H9 (cell line): ENCODE measurements at regions not wholly inside any gene's neighbourhood (a gene's known extent, or its start where the extent isn't known, plus 50 kb on each side); places are given as distances from the start of the nearest gene placed in this dataset.

Source experiments
- DNase-seq: peaks from one replicate; pipeline ENCODE4 v3.0.0-alpha.2; 2017
- H2AFZ ChIP-seq: one replicate; pipeline ENCODE4 v1.6.1; 2013; ENCODE audit warnings: mild to moderate bottlenecking, low read length, control low read depth, moderate library complexity
- H2AK5ac ChIP-seq: 2 replicates; pipeline ENCODE4 v1.6.1; 2013; ENCODE audit warnings: low read length, control low read depth, mixed read lengths; ENCODE audit not compliant: insufficient read length
- H2BK120ac ChIP-seq: one replicate; pipeline ENCODE4 v1.6.1; 2013; ENCODE audit warnings: low read depth, mild to moderate bottlenecking, low read length, control low read depth, inconsistent platforms; ENCODE audit not compliant: poor library complexity, severe bottlenecking
- H2BK12ac ChIP-seq: 2 replicates; pipeline ENCODE4 v1.6.1; 2013; ENCODE audit warnings: low read length, control low read depth, mixed read lengths, low read depth; ENCODE audit not compliant: insufficient read length
- H2BK15ac ChIP-seq: 2 replicates; pipeline ENCODE4 v1.6.1; 2013; ENCODE audit warnings: low read depth, low read length, control low read depth
- H2BK20ac ChIP-seq: one replicate; pipeline ENCODE4 v1.6.1; 2013; ENCODE audit warnings: low read depth, mild to moderate bottlenecking, low read length, control low read depth, inconsistent platforms; ENCODE audit not compliant: poor library complexity, severe bottlenecking
- H2BK5ac ChIP-seq: 2 replicates; pipeline ENCODE4 v1.6.1; 2013; ENCODE audit warnings: low read length, control low read depth, mixed read lengths; ENCODE audit not compliant: insufficient read length
- H3K14ac ChIP-seq: 2 replicates; pipeline ENCODE4 v1.6.1; 2013; ENCODE audit warnings: low read length, control low read depth; ENCODE audit not compliant: insufficient read depth
- H3K18ac ChIP-seq: 2 replicates; pipeline ENCODE4 v1.6.1; 2013; ENCODE audit warnings: low read depth, mild to moderate bottlenecking, mixed read lengths, low read length, control low read depth; ENCODE audit not compliant: insufficient read length
- H3K23ac ChIP-seq: 2 replicates; pipeline ENCODE4 v1.6.1; 2013; ENCODE audit warnings: low read length, control low read depth, mixed read lengths, low read depth; ENCODE audit not compliant: insufficient read length
- H3K23me2 ChIP-seq: 2 replicates; pipeline ENCODE4 v1.6.1; 2013; ENCODE audit warnings: low read depth, mild to moderate bottlenecking, mixed read lengths, low read length, control low read depth; ENCODE audit not compliant: insufficient read length, poor library complexity, severe bottlenecking
- H3K27ac ChIP-seq: 2 replicates; pipeline ENCODE4 v1.5.1; 2013; ENCODE audit warnings: low read length, control low read depth, mixed read lengths, low read depth; ENCODE audit not compliant: insufficient read length
- H3K27me3 ChIP-seq: 2 replicates; pipeline ENCODE4 v1.6.1; 2013; ENCODE audit warnings: low read length, control low read depth, inconsistent platforms; ENCODE audit not compliant: insufficient read depth
- H3K4ac ChIP-seq: 2 replicates; pipeline ENCODE4 v1.6.1; 2013; ENCODE audit warnings: low read depth, mild to moderate bottlenecking, control low read depth, inconsistent platforms, low read length, moderate library complexity
- H3K4me1 ChIP-seq: 2 replicates; pipeline ENCODE4 v1.6.1; 2013; ENCODE audit warnings: low read length, control low read depth, inconsistent platforms; ENCODE audit not compliant: insufficient read depth
- H3K4me2 ChIP-seq: 2 replicates; pipeline ENCODE4 v1.6.1; 2013; ENCODE audit warnings: low read length, control low read depth, mixed read lengths; ENCODE audit not compliant: insufficient read length, insufficient read depth
- H3K56ac ChIP-seq: 2 replicates; pipeline ENCODE4 v1.6.1; 2013; ENCODE audit warnings: low read depth, mild to moderate bottlenecking, mixed read lengths, low read length, control low read depth; ENCODE audit not compliant: insufficient read length
- H3K79me1 ChIP-seq: 2 replicates; pipeline ENCODE4 v1.6.1; 2013; ENCODE audit warnings: low read depth, mild to moderate bottlenecking, moderate library complexity, low read length, control low read depth, inconsistent platforms; ENCODE audit not compliant: insufficient read depth, poor library complexity, severe bottlenecking
- H3K79me2 ChIP-seq: 2 replicates; pipeline ENCODE4 v1.6.1; 2013; ENCODE audit warnings: low read length, control low read depth, inconsistent platforms; ENCODE audit not compliant: insufficient read depth
- H3K9ac ChIP-seq: 2 replicates; pipeline ENCODE4 v1.6.1; 2013; ENCODE audit warnings: low read length, control low read depth, mixed read lengths; ENCODE audit not compliant: insufficient read length; ENCODE audit errors: extremely low read depth
- H3K9me3 ChIP-seq: one replicate; pipeline ENCODE4 v1.6.1; 2013; ENCODE audit warnings: low read depth, low read length, inconsistent platforms; ENCODE audit not compliant: control insufficient read depth
- H3T11ph ChIP-seq: one replicate; pipeline ENCODE4 v1.6.1; 2013; ENCODE audit warnings: mild to moderate bottlenecking, low read length, control low read depth, inconsistent platforms
- H4K20me1 ChIP-seq: one replicate; pipeline ENCODE4 v1.6.1; 2013; ENCODE audit not compliant: control insufficient read depth, insufficient read length, insufficient read depth
- H4K5ac ChIP-seq: 2 replicates; pipeline ENCODE4 v1.6.1; 2013; ENCODE audit warnings: low read depth, mild to moderate bottlenecking, mixed read lengths, low read length, control low read depth; ENCODE audit not compliant: insufficient read length
- H4K8ac ChIP-seq: replicated peaks from 2 replicates; pipeline ENCODE4 v1.6.1; 2013; ENCODE audit warnings: low read length, control low read depth, mixed read lengths, low read depth; ENCODE audit not compliant: insufficient read length
- H4K91ac ChIP-seq: 2 replicates; pipeline ENCODE4 v1.6.1; 2013; ENCODE audit warnings: low read depth, mild to moderate bottlenecking, moderate library complexity, mixed read lengths, low read length, control low read depth; ENCODE audit not compliant: insufficient read length
- H3K27ac Mint-ChIP-seq, 3 experiments: 2 replicates in 2 of 3; 3 replicates in 1 of 3; pipeline ENCODE4 v1.8.0; 2020 to 2021; ENCODE audit warnings: mixed read lengths in 3 of 3, mild to moderate bottlenecking in 1 of 3, moderate library complexity in 1 of 3
- H3K27me3 Mint-ChIP-seq: 2 replicates; pipeline ENCODE4 v1.8.0; 2021; ENCODE audit warnings: low read depth, mild to moderate bottlenecking, moderate library complexity, mixed read lengths
- H3K36me3 Mint-ChIP-seq, 3 experiments: 2 replicates in 2 of 3; 3 replicates in 1 of 3; pipeline ENCODE4 v1.8.0; 2020 to 2021; ENCODE audit warnings: low read depth in 3 of 3, mixed read lengths in 3 of 3; ENCODE audit not compliant: insufficient read depth in 1 of 3
- H3K4me1 Mint-ChIP-seq, 2 experiments: 2 replicates each; pipeline ENCODE4 v1.8.0; 2020; ENCODE audit warnings: mixed read lengths in 2 of 2
- H3K4me3 Mint-ChIP-seq, 2 experiments: 2 replicates in 1 of 2; 3 replicates in 1 of 2; pipeline ENCODE4 v1.8.0; 2020 to 2021; ENCODE audit warnings: mild to moderate bottlenecking in 2 of 2, mixed read lengths in 2 of 2, moderate library complexity in 1 of 2
- H3K9me3 Mint-ChIP-seq, 2 experiments: 2 replicates in 1 of 2; 3 replicates in 1 of 2; pipeline ENCODE4 v1.8.0; 2020; ENCODE audit warnings: mild to moderate bottlenecking in 2 of 2, mixed read lengths in 2 of 2, moderate library complexity in 1 of 2
- WGBS: extraction: QIAGEN DNeasy Blood & Tissue Kit; methylation state at CpG from one replicate; pipeline ENCODE4 v1.1.7; 2013; ENCODE audit warnings: missing lambda C conversion rate, low lambda C conversion rate, mixed read lengths; ENCODE audit not compliant: insufficient read length; ENCODE audit errors: extremely low coverage; 5-methylcytosine and 5-hydroxymethylcytosine counted together
- TF ChIP-seq, protein P1 (sequence below): fragments of 200-600 bp; sonication (generic); conservative IDR thresholded peaks from 3 replicates; pipeline ENCODE4 v1.8.0; 2021; ENCODE audit warnings: antibody characterized with exemption, mild to moderate bottlenecking

DNA sequence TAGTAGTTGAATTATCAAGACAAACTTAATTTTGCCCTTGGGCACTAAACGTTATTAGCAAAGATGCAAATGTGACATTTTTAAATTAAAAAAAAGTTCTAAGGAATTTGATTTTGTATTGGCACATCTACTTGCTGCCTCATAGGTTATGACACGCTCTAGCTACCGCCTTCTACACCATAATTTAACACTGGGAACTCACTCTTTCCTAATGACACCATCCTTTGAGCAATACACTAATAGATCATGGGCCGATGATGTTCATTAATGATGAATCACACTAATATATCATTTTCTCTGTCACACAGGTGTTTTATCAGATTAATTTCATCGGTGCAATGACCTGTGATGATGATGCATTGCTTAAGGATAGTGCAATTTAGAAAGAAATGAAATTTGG, 528.8 kb upstream of the PCDH9 start:
- WGBS = no CpG with 5 or more reads among the region's 5 CpGs
- H2BK20ac ChIP-seq = no peak overlapping the region
- TF ChIP-seq, protein P1, sequence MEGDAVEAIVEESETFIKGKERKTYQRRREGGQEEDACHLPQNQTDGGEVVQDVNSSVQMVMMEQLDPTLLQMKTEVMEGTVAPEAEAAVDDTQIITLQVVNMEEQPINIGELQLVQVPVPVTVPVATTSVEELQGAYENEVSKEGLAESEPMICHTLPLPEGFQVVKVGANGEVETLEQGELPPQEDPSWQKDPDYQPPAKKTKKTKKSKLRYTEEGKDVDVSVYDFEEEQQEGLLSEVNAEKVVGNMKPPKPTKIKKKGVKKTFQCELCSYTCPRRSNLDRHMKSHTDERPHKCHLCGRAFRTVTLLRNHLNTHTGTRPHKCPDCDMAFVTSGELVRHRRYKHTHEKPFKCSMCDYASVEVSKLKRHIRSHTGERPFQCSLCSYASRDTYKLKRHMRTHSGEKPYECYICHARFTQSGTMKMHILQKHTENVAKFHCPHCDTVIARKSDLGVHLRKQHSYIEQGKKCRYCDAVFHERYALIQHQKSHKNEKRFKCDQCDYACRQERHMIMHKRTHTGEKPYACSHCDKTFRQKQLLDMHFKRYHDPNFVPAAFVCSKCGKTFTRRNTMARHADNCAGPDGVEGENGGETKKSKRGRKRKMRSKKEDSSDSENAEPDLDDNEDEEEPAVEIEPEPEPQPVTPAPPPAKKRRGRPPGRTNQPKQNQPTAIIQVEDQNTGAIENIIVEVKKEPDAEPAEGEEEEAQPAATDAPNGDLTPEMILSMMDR = no peak
- no peaks in the 10 kb centered on the region for H3K23me2 ChIP-seq
- Mint-ChIP-seq H3K36me3 (peaks cover 2 to 12% (median 4%) of the 10 kb centered on the region in 3 experiments; a peak in 2 of 7 replicates), H3K4me1 (peaks cover 36 to 41% of the 10 kb centered on the region in 2 experiments), H3K4me3 (no peak overlapping the region), H3K27me3 (no peaks in the 10 kb centered on the region), H3K9me3 (no peaks in the 10 kb centered on the region; a peak in 1 of 5 replicates), H3K27ac (no peak overlapping the region)
- H3K4me2 ChIP-seq = no peak overlapping the region
- H2AFZ ChIP-seq = no peak overlapping the region
- H2BK5ac ChIP-seq = no peak overlapping the region
- no peak overlapping the region for H4K5ac ChIP-seq
- H3K79me1 ChIP-seq = no peaks in the 10 kb centered on the region
- no peak for DNase-seq
- no peaks in the 10 kb centered on the region for H3K27me3 ChIP-seq
- H2AK5ac ChIP-seq = no peak overlapping the region
- H2BK15ac ChIP-seq = no peak overlapping the region
- no peak overlapping the region for H4K8ac ChIP-seq
- H3K14ac ChIP-seq = no peak overlapping the region
- no peak overlapping the region for H3K56ac ChIP-seq
- H3K23ac ChIP-seq = no peak overlapping the region
- no peaks in the 10 kb centered on the region for H4K20me1 ChIP-seq
- H4K91ac ChIP-seq = no peak overlapping the region
- H3K4ac ChIP-seq = no peak overlapping the region
- no peak overlapping the region for H3K27ac ChIP-seq
- no peak overlapping the region for H3K18ac ChIP-seq
- peaks cover 3% of the 10 kb centered on the region; the same call in 1 of the 2 replicates for H3K4me1 ChIP-seq
- H3K9me3 ChIP-seq = no peaks in the 10 kb centered on the region
- no peak overlapping the region for H3T11ph ChIP-seq
- no peak overlapping the region for H3K9ac ChIP-seq
- no peak overlapping the region for H2BK120ac ChIP-seq
- no peak overlapping the region for H2BK12ac ChIP-seq
- no peaks in the 10 kb centered on the region for H3K79me2 ChIP-seq
